GM12891 (cell line): ENCODE measurements at regions not wholly inside any gene's neighbourhood (a gene's known extent, or its start where the extent isn't known, plus 50 kb on each side); places are given as distances from the start of the nearest gene placed in this dataset.

Experiments used
- PAX5 ChIP-seq: IDR thresholded peaks from 2 replicates; pipeline ENCODE4 v1.6.1; 2011; ENCODE audit warnings: low read length, moderate library complexity, mild to moderate bottlenecking; ENCODE audit not compliant: insufficient read depth, severe bottlenecking
- POLR2A ChIP-seq: IDR thresholded peaks from 2 replicates; pipeline ENCODE4 v1.6.1; 2011; ENCODE audit warnings: low read depth, low read length, control low read depth
- POLR2AphosphoS5 ChIP-seq: IDR thresholded peaks from 2 replicates; pipeline ENCODE4 v1.6.1; 2011; ENCODE audit warnings: low read depth, low read length, control low read depth
- SPI1 ChIP-seq: IDR thresholded peaks from 2 replicates; pipeline ENCODE4 v1.6.1; 2011; ENCODE audit warnings: low read depth, low read length, control low read depth
- TAF1 ChIP-seq: IDR thresholded peaks from 2 replicates; pipeline ENCODE4 v1.6.1; 2011; ENCODE audit warnings: low read depth, low read length, control low read depth

- TF ChIP-seq POLR2AphosphoS5: no peak
- TF ChIP-seq POLR2A: no peak
- no peak for TF ChIP-seq TAF1
- TF ChIP-seq SPI1: no peak
- no peak for TF ChIP-seq PAX5
These were observed 2084.5 kb upstream of the C9orf72 start for GRCh38 chr9:29657821-29658220.
